ENCODE measurements at regions not wholly inside any gene's neighbourhood (a gene's known extent, or its start where the extent isn't known, plus 50 kb on each side); places are given as distances from the start of the nearest gene placed in this dataset.
"Not testable (repeated sequence)": the region's sequence is repeated elsewhere in the genome, so short reads cannot be mapped to it uniquely, and the experiment has no call there.

GRCh38 chr7:94177441-94177840, 173.3 kb upstream of the BET1 start:
- no peak for DNase-seq

GRCh38 chr7:94178230-94178629, 174.1 kb upstream of the BET1 start:
- no peak for DNase-seq

GRCh38 chr7:94179466-94179865, 175.3 kb upstream of the BET1 start:
- DNase-seq = no peak

- no peak for DNase-seq
Measured at GRCh38 chr7:94182066-94182465, 177.9 kb upstream of the BET1 start.

- no peak for DNase-seq
Measured at GRCh38 chr7:94182721-94183120, 178.6 kb upstream of the BET1 start.

- DNase-seq = no peak
Measured at GRCh38 chr7:94183289-94183749, 179.2 kb upstream of the BET1 start.

GRCh38 chr7:94183891-94184290, 179.7 kb upstream of the BET1 start:
- DNase-seq = no peak

- no peak for DNase-seq
Measured at GRCh38 chr7:94188350-94188749, 184.2 kb upstream of the BET1 start.

GRCh38 chr7:94190599-94191061, 186.5 kb upstream of the BET1 start:
- DNase-seq = no peak

GRCh38 chr7:94194426-94194825, 190.3 kb upstream of the BET1 start:
- DNase-seq = not testable (repeated sequence)

- DNase-seq = no peak
Measured at GRCh38 chr7:94195201-94195600, 191.0 kb upstream of the BET1 start.

GRCh38 chr7:94195813-94196212, 191.7 kb upstream of the BET1 start:
- no peak for DNase-seq

GRCh38 chr7:94205529-94205928, 189.2 kb upstream of the COL1A2 start:
- DNase-seq = no peak

GRCh38 chr7:94206295-94206694, 188.4 kb upstream of the COL1A2 start:
- DNase-seq = no peak

- DNase-seq = no peak
Measured at GRCh38 chr7:94212160-94212559, 182.5 kb upstream of the COL1A2 start.

GRCh38 chr7:94216944-94217461, 177.7 kb upstream of the COL1A2 start:
- no peak for DNase-seq

- no peak for DNase-seq
Measured at GRCh38 chr7:94217766-94218165, 176.9 kb upstream of the COL1A2 start.

GRCh38 chr7:94222516-94222915, 172.2 kb upstream of the COL1A2 start:
- DNase-seq = no peak

- no peak for DNase-seq
Measured at GRCh38 chr7:94223375-94224084, 171.2 kb upstream of the COL1A2 start.

GRCh38 chr7:94228223-94228622, 166.5 kb upstream of the COL1A2 start:
- no peak for DNase-seq

GRCh38 chr7:94228678-94229077, 166.0 kb upstream of the COL1A2 start:
- DNase-seq = no peak

GRCh38 chr7:94231305-94231704, 163.4 kb upstream of the COL1A2 start:
- no peak for DNase-seq

GRCh38 chr7:94236960-94237359, 157.7 kb upstream of the COL1A2 start:
- no peak for DNase-seq

GRCh38 chr7:94237417-94237816, 157.3 kb upstream of the COL1A2 start:
- no peak for DNase-seq
